A673 (cell line): ENCODE measurements at regions not wholly inside any gene's neighbourhood (a gene's known extent, or its start where the extent isn't known, plus 50 kb on each side); places are given as distances from the start of the nearest gene placed in this dataset.

Source experiments
- BruUV-seq: library from RNA; stranded (reverse); fragments of 400-500 nt; replicated peaks from 2 replicates; lab custom pipeline; 2021; lab: Mats Ljungman, UMichigan
- CTCF ChIA-PET: fragments of 300-600 bp; sonication (Branson Sonifier 250); formaldehyde crosslinking; loops from one replicate; lab custom pipeline; 2022; ENCODE audit warnings: antibody characterized with exemption; lab: Charles Lee
- POLR2A ChIA-PET: fragments of 300-600 bp; sonication (Branson Sonifier 250); formaldehyde crosslinking; loops from one replicate; lab custom pipeline; 2022; ENCODE audit warnings: antibody characterized with exemption; ENCODE audit not compliant: low non-redundant PET; lab: Charles Lee
- DNase-seq: peaks from one replicate; pipeline ENCODE4 v3.0.0-alpha.2; 2015; ENCODE audit warnings: low spot score
- H3K27ac ChIP-seq: fragments of 200-600 bp; sonication (generic); 2 replicates; pipeline ENCODE4 v1.5.1; 2016; ENCODE audit warnings: mixed run types, low read depth, mild to moderate bottlenecking, mixed read lengths, antibody characterized with exemption, low read length; ENCODE audit not compliant: poor library complexity, severe bottlenecking
- H3K27me3 ChIP-seq: fragments of 200-600 bp; sonication (generic); replicated peaks from 2 replicates; pipeline ENCODE4 v1.6.1; 2017; ENCODE audit warnings: mixed run types, low read depth, mild to moderate bottlenecking, mixed read lengths, antibody characterized with exemption, low read length; ENCODE audit not compliant: insufficient read depth, poor library complexity
- H3K36me3 ChIP-seq: fragments of 200-600 bp; sonication (generic); 2 replicates; pipeline ENCODE4 v1.6.1; 2016; ENCODE audit warnings: mixed run types, mild to moderate bottlenecking, mixed read lengths, antibody characterized with exemption, low read length; ENCODE audit not compliant: insufficient read depth, poor library complexity, severe bottlenecking
- H3K4me1 ChIP-seq: fragments of 200-600 bp; sonication (generic); 2 replicates; pipeline ENCODE4 v1.6.1; 2017; ENCODE audit warnings: mixed run types, mild to moderate bottlenecking, mixed read lengths, antibody characterized with exemption, low read length; ENCODE audit not compliant: insufficient read depth, poor library complexity, severe bottlenecking
- H3K4me3 ChIP-seq: fragments of 200-600 bp; sonication (generic); 2 replicates; pipeline ENCODE4 v1.5.1; 2016; ENCODE audit warnings: low read depth, mixed run types, mild to moderate bottlenecking, mixed read lengths, low read length; ENCODE audit not compliant: poor library complexity, severe bottlenecking
- H3K9me3 ChIP-seq: fragments of 200-600 bp; sonication (generic); 2 replicates; pipeline ENCODE4 v1.6.1; 2016; ENCODE audit warnings: mixed run types, low read depth, mild to moderate bottlenecking, mixed read lengths, antibody characterized with exemption, low read length; ENCODE audit not compliant: poor library complexity, severe bottlenecking
- CTCF ChIP-seq: fragments of 300-800, 200-600 bp; sonication (generic); conservative IDR thresholded peaks from 2 replicates; pipeline ENCODE4 v1.5.1; 2017; ENCODE audit warnings: low read depth, mild to moderate bottlenecking, antibody characterized with exemption, low read length, moderate library complexity, mixed read lengths
- EZH2 ChIP-seq: fragments of 200-600 bp; sonication (generic); IDR thresholded peaks from 2 replicates; pipeline ENCODE4 v1.6.1; 2017; ENCODE audit warnings: borderline replicate concordance, low read depth, mild to moderate bottlenecking, mixed read lengths, antibody characterized with exemption, low read length; ENCODE audit not compliant: poor library complexity, severe bottlenecking
- intact Hi-C: fragments of 100-400 bp; cut with micrococcal nuclease; formaldehyde crosslinking; loops from one replicate; pipeline ENCODE4 v1.10.0; 2022; ENCODE audit not compliant: unreplicated experiment

GRCh38 chr20:20926222-20926905 lies 179.8 kb downstream of the LINC00237 start:
- no peaks in the 10 kb centered on the region for H3K9me3 ChIP-seq
- no peak overlapping the region for H3K4me3 ChIP-seq
- TF ChIP-seq CTCF (no peak), EZH2 (no peak)
- CTCF ChIA-PET: no interaction called here
- BruUV-seq: no TSS peak
- peaks cover 44% of the 10 kb centered on the region for H3K27me3 ChIP-seq
- no peak overlapping the region for H3K27ac ChIP-seq
- DNase-seq: no peak
- H3K36me3 ChIP-seq: no peaks in the 10 kb centered on the region
- intact Hi-C loops: no loop called here
- POLR2A ChIA-PET: no interaction called here
- H3K4me1 ChIP-seq: no peaks in the 10 kb centered on the region

GRCh38 chr20:20920433-20920832 lies 185.7 kb downstream of the LINC00237 start:
- BruUV-seq: no TSS peak
- Histone ChIP-seq H3K27ac (no peak overlapping the region), H3K9me3 (no peaks in the 10 kb centered on the region), H3K36me3 (no peaks in the 10 kb centered on the region), H3K4me3 (no peak overlapping the region), H3K4me1 (no peaks in the 10 kb centered on the region), H3K27me3 (peaks cover 50% of the 10 kb centered on the region)
- no peak for TF ChIP-seq CTCF
- no peak for TF ChIP-seq EZH2
- CTCF ChIA-PET: no interaction called here
- POLR2A ChIA-PET: no interaction called here
- intact Hi-C loops: no loop called here
- no peak for DNase-seq

GRCh38 chr20:20915844-20916243 lies 190.3 kb downstream of the LINC00237 start:
- peaks cover 67% of the 10 kb centered on the region for H3K27me3 ChIP-seq

More at GRCh38 chr20:20915844-20916243, 190.3 kb downstream of the LINC00237 start:
- no peak for DNase-seq
- Histone ChIP-seq H3K4me1 (no peaks in the 10 kb centered on the region), H3K9me3 (no peaks in the 10 kb centered on the region), H3K36me3 (no peaks in the 10 kb centered on the region), H3K27ac (no peak overlapping the region), H3K4me3 (no peak overlapping the region)
- ChIA-PET POLR2A (no interaction called here), CTCF (no interaction called here)
- BruUV-seq: no TSS peak
- intact Hi-C loops: no loop called here
- no peak for TF ChIP-seq EZH2
- TF ChIP-seq CTCF: no peak
